ENCODE measurements at regions not wholly inside any gene's neighbourhood (a gene's known extent, or its start where the extent isn't known, plus 50 kb on each side); places are given as distances from the start of the nearest gene placed in this dataset.

GRCh38 chr5:89437450-89438435, 554.8 kb upstream of the MEF2C start:
- Mint-ChIP-seq H3K27ac (ENCODE audit: unreplicated experiment) (no peak overlapping the region), H3K36me3 (ENCODE audit: unreplicated experiment) (no peaks in the 10 kb centered on the region), H3K4me1 (ENCODE audit: low read depth, unreplicated experiment) (peaks cover 4% of the 10 kb centered on the region), H3K9me3 (ENCODE audit: unreplicated experiment) (no peaks in the 10 kb centered on the region), H3K27me3 (ENCODE audit: unreplicated experiment) (no peaks in the 10 kb centered on the region), H3K4me3 (ENCODE audit: unreplicated experiment) (no peak overlapping the region)
- no peak for DNase-seq
- no peak for TF ChIP-seq CTCF (IDR thresholded peaks at IDR 0.05; ENCODE audit: partially characterized antibody, unreplicated experiment)

DNA sequence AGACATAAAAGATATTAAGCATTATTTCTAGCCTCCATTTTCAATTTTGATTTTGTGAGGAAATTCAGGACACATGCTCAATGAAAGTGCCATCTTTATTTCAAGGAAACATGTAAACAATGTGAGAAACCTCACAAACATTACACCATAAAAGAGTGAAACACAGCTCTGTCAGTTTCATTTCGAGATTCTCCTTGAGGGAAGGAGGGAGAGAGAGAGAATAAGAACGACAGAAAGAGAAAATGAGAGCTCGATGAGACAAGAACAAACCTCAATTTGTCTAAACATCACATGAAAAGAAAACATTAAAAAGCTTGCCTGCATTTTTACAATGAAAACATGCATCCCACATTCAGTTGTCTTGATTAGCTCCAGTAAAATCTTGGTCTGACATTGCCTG, 553.5 kb upstream of the MEF2C start:
- no peak for DNase-seq
- Mint-ChIP-seq H3K9me3 (ENCODE audit: unreplicated experiment) (no peaks in the 10 kb centered on the region), H3K4me1 (ENCODE audit: low read depth, unreplicated experiment) (peaks cover under 1% of the 10 kb centered on the region), H3K4me3 (ENCODE audit: unreplicated experiment) (no peak overlapping the region), H3K27me3 (ENCODE audit: unreplicated experiment) (no peaks in the 10 kb centered on the region), H3K27ac (ENCODE audit: unreplicated experiment) (no peak overlapping the region), H3K36me3 (ENCODE audit: unreplicated experiment) (no peaks in the 10 kb centered on the region)
- TF ChIP-seq CTCF (IDR thresholded peaks at IDR 0.05; ENCODE audit: partially characterized antibody, unreplicated experiment) = no peak

- no peak for DNase-seq
- no peak overlapping the region for H3K4me3 Mint-ChIP-seq (ENCODE audit: unreplicated experiment)
- H3K9me3 Mint-ChIP-seq (ENCODE audit: unreplicated experiment) = no peaks in the 10 kb centered on the region
- no peaks in the 10 kb centered on the region for H3K4me1 Mint-ChIP-seq (ENCODE audit: low read depth, unreplicated experiment)
- no peak overlapping the region for H3K27ac Mint-ChIP-seq (ENCODE audit: unreplicated experiment)
- H3K36me3 Mint-ChIP-seq (ENCODE audit: unreplicated experiment) = no peaks in the 10 kb centered on the region
- peaks cover 3% of the 10 kb centered on the region for H3K27me3 Mint-ChIP-seq (ENCODE audit: unreplicated experiment)
- no peak for TF ChIP-seq CTCF (IDR thresholded peaks at IDR 0.05; ENCODE audit: partially characterized antibody, unreplicated experiment)
Observed at GRCh38 chr5:89435347-89435746, 552.4 kb upstream of the MEF2C start.

DNA sequence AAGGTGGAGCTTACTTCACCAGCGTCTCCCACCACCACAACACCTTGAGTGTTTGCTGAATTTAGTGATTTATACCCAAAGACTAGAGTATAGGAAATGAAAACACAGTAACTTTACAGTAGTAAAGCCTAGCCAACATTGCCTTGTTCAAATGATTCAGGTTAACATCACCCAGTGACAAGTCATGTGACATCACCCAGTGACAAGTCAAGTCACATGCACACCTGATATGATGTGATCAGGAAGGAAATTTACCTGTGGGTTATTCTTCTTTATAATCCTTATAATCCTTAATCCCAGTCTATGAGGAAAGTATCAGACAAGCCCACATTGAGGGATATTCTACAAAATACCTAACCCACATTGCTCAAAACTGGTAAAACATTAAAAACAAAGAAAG, 545.6 kb upstream of the MEF2C start:
- Mint-ChIP-seq H3K4me3 (ENCODE audit: unreplicated experiment) (no peak overlapping the region), H3K27ac (ENCODE audit: unreplicated experiment) (no peak overlapping the region), H3K27me3 (ENCODE audit: unreplicated experiment) (peaks cover 3% of the 10 kb centered on the region), H3K4me1 (ENCODE audit: low read depth, unreplicated experiment) (no peaks in the 10 kb centered on the region), H3K36me3 (ENCODE audit: unreplicated experiment) (no peaks in the 10 kb centered on the region), H3K9me3 (ENCODE audit: unreplicated experiment) (no peaks in the 10 kb centered on the region)
- TF ChIP-seq CTCF (IDR thresholded peaks at IDR 0.05; ENCODE audit: partially characterized antibody, unreplicated experiment) = no peak
- no peak for DNase-seq

- Mint-ChIP-seq H3K4me3 (ENCODE audit: unreplicated experiment) (no peak overlapping the region), H3K27ac (ENCODE audit: unreplicated experiment) (no peak overlapping the region), H3K27me3 (ENCODE audit: unreplicated experiment) (peaks cover 2% of the 10 kb centered on the region), H3K4me1 (ENCODE audit: low read depth, unreplicated experiment) (peaks cover 3% of the 10 kb centered on the region), H3K9me3 (ENCODE audit: unreplicated experiment) (no peaks in the 10 kb centered on the region), H3K36me3 (ENCODE audit: unreplicated experiment) (no peaks in the 10 kb centered on the region)
- TF ChIP-seq CTCF (IDR thresholded peaks at IDR 0.05; ENCODE audit: partially characterized antibody, unreplicated experiment) = no peak
- no peak for DNase-seq
Observed at GRCh38 chr5:89425062-89425461, 542.1 kb upstream of the MEF2C start.
